OCI-LY7 (cell line): ENCODE measurements at regions not wholly inside any gene's neighbourhood (a gene's known extent, or its start where the extent isn't known, plus 50 kb on each side); places are given as distances from the start of the nearest gene placed in this dataset.

Experiments used
- BruUV-seq: library from RNA; stranded (reverse); fragments of 400-500 nt; replicated peaks from 2 replicates; lab custom pipeline; 2021; lab: Mats Ljungman, UMichigan
- CTCF ChIA-PET: fragments of 300-600 bp; sonication (Branson Sonifier 250); formaldehyde crosslinking; loops from one replicate; lab custom pipeline; 2022; ENCODE audit warnings: antibody characterized with exemption; ENCODE audit not compliant: unreplicated experiment; lab: Charles Lee
- POLR2A ChIA-PET: fragments of 300-600 bp; sonication (Branson Sonifier 250); formaldehyde crosslinking; loops from one replicate; lab custom pipeline; 2022; ENCODE audit warnings: antibody characterized with exemption; lab: Charles Lee
- DNase-seq: peaks from one replicate; pipeline ENCODE4 v3.0.0-alpha.2; 2015; ENCODE audit warnings: low spot score
- H2AFZ ChIP-seq: fragments of 200-600 bp; sonication (generic), shearing (Covaris generic); 2 replicates; pipeline ENCODE4 v1.6.1; 2014; ENCODE audit warnings: mild to moderate bottlenecking, antibody characterized with exemption, low read length, moderate library complexity
- H3K27ac ChIP-seq: fragments of 200-600 bp; sonication (generic); 2 replicates; pipeline ENCODE4 v1.5.1; 2014; ENCODE audit warnings: mixed run types, low read depth, mild to moderate bottlenecking, moderate library complexity, low read length, inconsistent platforms; ENCODE audit not compliant: poor library complexity, severe bottlenecking
- H3K36me3 ChIP-seq: fragments of 200-600 bp; sonication (generic); 2 replicates; pipeline ENCODE4 v1.6.1; 2014; ENCODE audit warnings: mild to moderate bottlenecking, antibody characterized with exemption, low read length, moderate library complexity, mixed read lengths; ENCODE audit not compliant: insufficient read depth
- H3K4me1 ChIP-seq: fragments of 200-600 bp; sonication (generic); 2 replicates; pipeline ENCODE4 v1.5.1; 2014; ENCODE audit warnings: mild to moderate bottlenecking, low read length; ENCODE audit not compliant: insufficient read depth, poor library complexity, severe bottlenecking
- H3K4me2 ChIP-seq: fragments of 200-600 bp; sonication (generic); 2 replicates; pipeline ENCODE4 v1.6.1; 2014; ENCODE audit warnings: mild to moderate bottlenecking, low read length
- H3K4me3 ChIP-seq: fragments of 200-600 bp; sonication (generic); 2 replicates; pipeline ENCODE4 v1.5.1; 2014; ENCODE audit warnings: mild to moderate bottlenecking, low read depth, low read length; ENCODE audit not compliant: poor library complexity, severe bottlenecking
- H3K79me2 ChIP-seq: fragments of 200-600 bp; sonication (generic); 2 replicates; pipeline ENCODE4 v1.6.1; 2016; ENCODE audit warnings: low read depth, mild to moderate bottlenecking, low read length, moderate library complexity, mixed read lengths; ENCODE audit not compliant: insufficient read depth
- H3K9me2 ChIP-seq: fragments of 200-600 bp; sonication (generic); 2 replicates; pipeline ENCODE4 v1.6.1; 2016; ENCODE audit warnings: mild to moderate bottlenecking, low read length, mixed read lengths; ENCODE audit not compliant: insufficient read depth
- H3K9me3 ChIP-seq: fragments of 200-600 bp; sonication (generic); 2 replicates; pipeline ENCODE4 v1.6.1; 2014; ENCODE audit warnings: mild to moderate bottlenecking, mixed run types, low read length, mixed read lengths
- H4K20me1 ChIP-seq: fragments of 200-600 bp; sonication (generic); 2 replicates; pipeline ENCODE4 v1.6.1; 2014; ENCODE audit warnings: mild to moderate bottlenecking, antibody characterized with exemption, low read length, moderate library complexity, mixed read lengths; ENCODE audit not compliant: insufficient read depth
- EZH2phosphoT487 ChIP-seq: fragments of 200-600 bp; sonication (generic); IDR thresholded peaks from 2 replicates; pipeline ENCODE4 v1.6.1; 2018; ENCODE audit warnings: low read depth, borderline replicate concordance, mild to moderate bottlenecking, mixed run types, antibody characterized with exemption, low read length, moderate library complexity, mixed read lengths
- intact Hi-C: fragments of 100-400 bp; cut with micrococcal nuclease; formaldehyde crosslinking; loops from one replicate; pipeline ENCODE4 v1.10.0; 2022; ENCODE audit not compliant: unreplicated experiment
- TF ChIP-seq, protein P1 (sequence below): fragments of 200-600 bp; sonication (generic); conservative IDR thresholded peaks from 2 replicates; pipeline ENCODE4 v1.5.1; 2014; ENCODE audit warnings: mild to moderate bottlenecking, antibody characterized with exemption, low read length, moderate library complexity, mixed read lengths

DNA sequence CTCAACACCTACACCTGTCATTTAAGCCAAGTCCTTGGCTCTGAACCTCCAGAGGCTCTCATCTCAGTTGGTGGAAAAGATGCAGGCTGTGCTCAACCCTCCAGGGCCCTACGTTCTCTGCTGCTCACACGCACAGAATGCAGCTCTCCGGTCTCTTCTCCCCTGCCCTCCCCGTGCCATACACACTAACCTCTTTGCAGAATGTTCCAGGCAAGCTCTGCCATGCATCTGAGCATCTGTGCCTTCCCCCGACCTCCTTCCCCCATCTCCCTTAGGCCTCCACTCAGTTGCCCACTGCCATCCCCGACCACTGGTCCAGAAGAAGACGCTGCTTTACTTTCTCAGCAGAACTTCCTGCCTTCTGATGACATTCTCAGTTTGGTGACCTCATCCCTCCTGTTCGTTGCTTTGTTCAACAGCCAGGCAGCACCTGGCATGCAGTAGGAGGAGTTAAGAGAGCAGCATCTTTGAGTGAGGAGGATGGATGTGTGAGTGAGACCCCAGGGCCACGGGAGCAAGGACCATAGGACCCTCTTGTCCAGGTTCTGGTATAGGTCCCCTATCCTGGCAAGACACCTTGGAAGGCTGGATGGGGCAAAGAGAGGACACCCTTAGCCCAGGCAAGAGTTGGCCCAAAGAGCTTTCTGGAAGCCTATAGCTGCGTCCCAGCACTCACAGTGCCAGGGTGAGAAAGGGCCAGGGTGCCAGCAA, 598.0 kb downstream of the BRD1 start:
- CTCF ChIA-PET = no interaction called here
- H3K36me3 ChIP-seq = no peaks in the 10 kb centered on the region
- TF ChIP-seq, protein P1, sequence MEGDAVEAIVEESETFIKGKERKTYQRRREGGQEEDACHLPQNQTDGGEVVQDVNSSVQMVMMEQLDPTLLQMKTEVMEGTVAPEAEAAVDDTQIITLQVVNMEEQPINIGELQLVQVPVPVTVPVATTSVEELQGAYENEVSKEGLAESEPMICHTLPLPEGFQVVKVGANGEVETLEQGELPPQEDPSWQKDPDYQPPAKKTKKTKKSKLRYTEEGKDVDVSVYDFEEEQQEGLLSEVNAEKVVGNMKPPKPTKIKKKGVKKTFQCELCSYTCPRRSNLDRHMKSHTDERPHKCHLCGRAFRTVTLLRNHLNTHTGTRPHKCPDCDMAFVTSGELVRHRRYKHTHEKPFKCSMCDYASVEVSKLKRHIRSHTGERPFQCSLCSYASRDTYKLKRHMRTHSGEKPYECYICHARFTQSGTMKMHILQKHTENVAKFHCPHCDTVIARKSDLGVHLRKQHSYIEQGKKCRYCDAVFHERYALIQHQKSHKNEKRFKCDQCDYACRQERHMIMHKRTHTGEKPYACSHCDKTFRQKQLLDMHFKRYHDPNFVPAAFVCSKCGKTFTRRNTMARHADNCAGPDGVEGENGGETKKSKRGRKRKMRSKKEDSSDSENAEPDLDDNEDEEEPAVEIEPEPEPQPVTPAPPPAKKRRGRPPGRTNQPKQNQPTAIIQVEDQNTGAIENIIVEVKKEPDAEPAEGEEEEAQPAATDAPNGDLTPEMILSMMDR = no peak
- TF ChIP-seq EZH2phosphoT487 = no peak
- no peak overlapping the region for H3K27ac ChIP-seq
- H3K9me2 ChIP-seq = no peaks in the 10 kb centered on the region
- no peak overlapping the region for H2AFZ ChIP-seq
- H4K20me1 ChIP-seq = no peaks in the 10 kb centered on the region
- no peak overlapping the region for H3K4me3 ChIP-seq
- no peaks in the 10 kb centered on the region for H3K79me2 ChIP-seq
- no peak overlapping the region for H3K4me2 ChIP-seq
- no TSS peak for BruUV-seq
- no peak for DNase-seq
- H3K4me1 ChIP-seq = no peaks in the 10 kb centered on the region
- POLR2A ChIA-PET = interaction anchor here (0.6 kb wide), 1 partner anchor 1198 kb away, joined by 3 read pairs; no protein-coding TSS in a partner anchor
- intact Hi-C loops = no loop called here
- H3K9me3 ChIP-seq = no peaks in the 10 kb centered on the region

DNA sequence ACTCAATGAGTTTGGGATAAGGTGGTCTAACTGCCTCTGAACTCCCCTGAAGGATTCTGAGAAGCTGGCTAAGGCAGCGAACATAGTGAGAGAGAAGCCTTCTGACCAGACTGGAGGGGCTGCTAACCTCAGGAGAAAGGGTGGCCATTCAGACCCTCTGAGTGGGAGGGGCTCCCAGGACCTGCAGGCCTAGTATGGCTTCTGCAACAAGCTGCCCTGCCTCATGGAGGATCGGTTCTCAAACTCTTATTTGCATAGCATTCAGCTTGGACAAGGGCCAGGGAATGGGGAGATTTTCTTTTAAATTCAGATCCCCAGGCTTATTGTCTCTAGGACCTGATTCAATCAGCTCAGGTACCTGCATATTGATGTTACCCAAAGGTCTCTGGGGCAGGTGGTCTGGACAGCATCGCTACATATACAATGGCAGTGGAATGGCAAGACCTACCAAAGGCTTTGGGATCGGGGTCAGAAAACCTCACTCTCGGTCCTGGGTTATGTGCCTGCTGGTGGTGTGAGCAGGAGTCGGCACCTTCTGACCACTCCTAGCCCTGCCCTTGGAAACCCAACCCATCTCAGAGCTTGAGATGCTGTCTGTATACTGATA, 599.1 kb downstream of the BRD1 start:
- H3K4me2 ChIP-seq = no peak overlapping the region
- H3K79me2 ChIP-seq = no peaks in the 10 kb centered on the region
- no peaks in the 10 kb centered on the region for H4K20me1 ChIP-seq
- POLR2A ChIA-PET = no interaction called here
- H3K4me3 ChIP-seq = no peak overlapping the region
- no peak overlapping the region for H2AFZ ChIP-seq
- no peaks in the 10 kb centered on the region for H3K9me2 ChIP-seq
- no peak for DNase-seq
- no peaks in the 10 kb centered on the region for H3K36me3 ChIP-seq
- H3K9me3 ChIP-seq = no peaks in the 10 kb centered on the region
- intact Hi-C loops = no loop called here
- no peak overlapping the region for H3K27ac ChIP-seq
- CTCF ChIA-PET = no interaction called here
- no peaks in the 10 kb centered on the region for H3K4me1 ChIP-seq
- TF ChIP-seq, protein P1 = no peak
- no peak for TF ChIP-seq EZH2phosphoT487
- BruUV-seq = no TSS peak

- CTCF ChIA-PET = no interaction called here
Observed at GRCh38 chr22:49227670-49228069, 600.0 kb downstream of the BRD1 start.

More at GRCh38 chr22:49227670-49228069, 600.0 kb downstream of the BRD1 start:
- H3K36me3 ChIP-seq = no peaks in the 10 kb centered on the region
- H3K9me3 ChIP-seq = no peaks in the 10 kb centered on the region
- H3K79me2 ChIP-seq = no peaks in the 10 kb centered on the region
- H3K4me3 ChIP-seq = no peak overlapping the region
- no peak overlapping the region for H3K27ac ChIP-seq
- H3K9me2 ChIP-seq = no peaks in the 10 kb centered on the region
- H2AFZ ChIP-seq = no peak overlapping the region
- no peak overlapping the region for H3K4me2 ChIP-seq
- H4K20me1 ChIP-seq = no peaks in the 10 kb centered on the region
- H3K4me1 ChIP-seq = no peaks in the 10 kb centered on the region
- BruUV-seq = no TSS peak
- POLR2A ChIA-PET = no interaction called here
- intact Hi-C loops = no loop called here
- TF ChIP-seq, protein P1 = no peak
- no peak for TF ChIP-seq EZH2phosphoT487
- DNase-seq = no peak
